PFSK-1 (cell line): ENCODE measurements at regions not wholly inside any gene's neighbourhood (a gene's known extent, or its start where the extent isn't known, plus 50 kb on each side); places are given as distances from the start of the nearest gene placed in this dataset.

Experiments used
- FOXP2 ChIP-seq: optimal IDR thresholded peaks from 2 replicates; pipeline ENCODE3; 2011; ENCODE audit warnings: borderline replicate concordance, control low read depth, inconsistent platforms; ENCODE audit not compliant: insufficient read depth; ENCODE audit errors: extremely low read length, extremely low read depth
- POLR2AphosphoS5 ChIP-seq: IDR thresholded peaks from 2 replicates; pipeline ENCODE4 v1.6.1; 2012; ENCODE audit warnings: low read depth, mild to moderate bottlenecking, control low read depth, low read length, moderate library complexity
- REST ChIP-seq, 2 experiments: IDR thresholded peaks; 2 replicates each; pipeline versions ENCODE4 v1.6.1 to v1.8.0; 2011 to 2012; ENCODE audit warnings: low read depth in 2 of 2, low read length in 2 of 2, control low read depth in 1 of 2, inconsistent platforms in 1 of 2, mild to moderate bottlenecking in 1 of 2, moderate library complexity in 1 of 2; ENCODE audit not compliant: insufficient read depth in 1 of 2

- TF ChIP-seq REST (IDR thresholded peaks at IDR 0.05; ENCODE audit: insufficient read depth in 1 of 2, low read depth in 2 of 2, low read length in 2 of 2): no peak
- no peak for TF ChIP-seq FOXP2
- TF ChIP-seq POLR2AphosphoS5: no peak
Observed at GRCh38 chr2:34997779-34998178, 1357.8 kb upstream of the CRIM1 start.
